ENCODE measurements at regions not wholly inside any gene's neighbourhood (a gene's known extent, or its start where the extent isn't known, plus 50 kb on each side); places are given as distances from the start of the nearest gene placed in this dataset.

- DNase-seq, result no peak
Observed at GRCh38 chr22:47597041-47597440, 834.6 kb downstream of the TBC1D22A start.

GRCh38 chr22:47596176-47596690 lies 833.8 kb downstream of the TBC1D22A start:
- DNase-seq, result no peak

- no peak for DNase-seq
Observed at GRCh38 chr22:47594836-47595521, 832.5 kb downstream of the TBC1D22A start.

GRCh38 chr22:47593911-47594311 lies 831.5 kb downstream of the TBC1D22A start:
- DNase-seq, result no peak

GRCh38 chr22:47593291-47593690 lies 830.8 kb downstream of the TBC1D22A start:
- no peak for DNase-seq

- DNase-seq, result no peak
Observed at GRCh38 chr22:47592791-47593190, 830.3 kb downstream of the TBC1D22A start.

- DNase-seq, result no peak
Observed at GRCh38 chr22:47591709-47592108, 829.3 kb downstream of the TBC1D22A start.

- no peak for DNase-seq
Observed at GRCh38 chr22:47591016-47591415, 828.6 kb downstream of the TBC1D22A start.

- no peak for DNase-seq
Observed at GRCh38 chr22:47589271-47590250, 827.1 kb downstream of the TBC1D22A start.

- DNase-seq, result no peak
Observed at GRCh38 chr22:47588578-47588960, 826.1 kb downstream of the TBC1D22A start.

- no peak for DNase-seq
Observed at GRCh38 chr22:47587861-47588577, 825.6 kb downstream of the TBC1D22A start.

GRCh38 chr22:47587361-47587760 lies 824.9 kb downstream of the TBC1D22A start:
- DNase-seq, result no peak

GRCh38 chr22:47586946-47587345 lies 824.5 kb downstream of the TBC1D22A start:
- DNase-seq, result no peak

GRCh38 chr22:47586038-47586437 lies 823.6 kb downstream of the TBC1D22A start:
- DNase-seq, result no peak

- DNase-seq, result no peak
Observed at GRCh38 chr22:47583959-47584562, 821.6 kb downstream of the TBC1D22A start.

- DNase-seq, result no peak
Observed at GRCh38 chr22:47582067-47582466, 819.6 kb downstream of the TBC1D22A start.

GRCh38 chr22:47580121-47580520 lies 817.7 kb downstream of the TBC1D22A start:
- DNase-seq, result no peak

- DNase-seq, result no peak
Observed at GRCh38 chr22:47576908-47577307, 814.5 kb downstream of the TBC1D22A start.

GRCh38 chr22:47575291-47575690 lies 812.8 kb downstream of the TBC1D22A start:
- no peak for DNase-seq

GRCh38 chr22:47574556-47574955 lies 812.1 kb downstream of the TBC1D22A start:
- no peak for DNase-seq

GRCh38 chr22:47573141-47573540 lies 810.7 kb downstream of the TBC1D22A start:
- DNase-seq, result no peak

- no peak for DNase-seq
Observed at GRCh38 chr22:47572443-47572842, 810.0 kb downstream of the TBC1D22A start.

- no peak for DNase-seq
Observed at GRCh38 chr22:47571616-47572015, 809.2 kb downstream of the TBC1D22A start.

Measured in stimulated activated CD4-positive, alpha-beta T cell treated with anti-CD3 and anti-CD28 coated beads, Interleukin-4, amount 100 ng/mL, for 24 hours (primary cell).